HEK293 (cell line): ENCODE measurements at regions not wholly inside any gene's neighbourhood (a gene's known extent, or its start where the extent isn't known, plus 50 kb on each side); places are given as distances from the start of the nearest gene placed in this dataset.

Experiments
- CTCF ChIP-seq: fragments of 450-650 bp; formaldehyde crosslinking; IDR thresholded peaks from 2 replicates; pipeline ENCODE4 v1.5.1; 2016; ENCODE audit warnings: missing biosample characterization, missing genetic modification characterization
- MYNN ChIP-seq: fragments of 450-650 bp; formaldehyde crosslinking; IDR thresholded peaks from 2 replicates; pipeline ENCODE4 v1.5.1; 2016; ENCODE audit warnings: missing biosample characterization, missing genetic modification characterization, borderline replicate concordance
- ZNF223 ChIP-seq: fragments of 450-650 bp; formaldehyde crosslinking; IDR thresholded peaks from 2 replicates; pipeline ENCODE4 v1.5.1; 2016; ENCODE audit warnings: missing biosample characterization, missing genetic modification characterization
- ZNF274 ChIP-seq, 2 experiments: fragments of 200-500 bp in 1 of 2; fragments of 450-650 bp in 1 of 2; sonication (Bioruptor generic) in 1 of 2; formaldehyde crosslinking in 1 of 2; IDR thresholded peaks; 2 replicates each; pipeline versions ENCODE4 v1.5.1 to v1.6.1; 2014 to 2016; ENCODE audit warnings: borderline replicate concordance in 1 of 2, inconsistent platforms in 1 of 2, low read length in 1 of 2, missing biosample characterization in 1 of 2, missing genetic modification characterization in 1 of 2
- ZNF747 ChIP-seq: fragments of 450-650 bp; formaldehyde crosslinking; IDR thresholded peaks from 2 replicates; pipeline ENCODE4 v1.5.1; 2016; ENCODE audit warnings: missing biosample characterization, missing genetic modification characterization

- TF ChIP-seq ZNF274 (IDR thresholded peaks at IDR 0.05; ENCODE audit: low read length) = no peak
- TF ChIP-seq ZNF274 (tag by site-specific recombination; IDR thresholded peaks at IDR 0.05; ENCODE audit: borderline replicate concordance) = no peak
- no peak for TF ChIP-seq CTCF
- TF ChIP-seq ZNF747 (tag by site-specific recombination) = no peak
- TF ChIP-seq ZNF223 (tag by site-specific recombination) = no peak
- TF ChIP-seq MYNN (tag by site-specific recombination) = no peak
These were observed 514.8 kb downstream of the PSAT1 start for GRCh38 chr9:78811622-78812276.
